HEK293 (cell line): ENCODE measurements at regions not wholly inside any gene's neighbourhood (a gene's known extent, or its start where the extent isn't known, plus 50 kb on each side); places are given as distances from the start of the nearest gene placed in this dataset.

Experiments
- CTCF ChIA-PET: fragments of 350-600 bp; formaldehyde crosslinking; extraction: SDS; loops from one replicate; lab custom pipeline; 2021; ENCODE audit warnings: antibody characterized with exemption; lab: Yijun Ruan, JAX
- POLR2A ChIA-PET: fragments of 300-600 bp; formaldehyde crosslinking; extraction: SDS; loops from one replicate; lab custom pipeline; 2020; ENCODE audit warnings: antibody characterized with exemption, inconsistent platforms; lab: Yijun Ruan, JAX
- H3K27ac ChIP-seq: fragments of 200-500 bp; sonication (Bioruptor generic); 2 replicates; pipeline ENCODE4 v1.5.1; 2014; ENCODE audit warnings: low read depth, low read length, control low read depth, inconsistent platforms; ENCODE audit errors: extremely low read depth
- H3K36me3 ChIP-seq, 2 experiments: fragments of 200-500 bp in 1 of 2; sonication (Bioruptor generic) in 1 of 2; 1 replicate in 1 of 2; 2 replicates in 1 of 2; pipeline ENCODE4 v1.5.1; 2014 to 2017; ENCODE audit warnings: inconsistent platforms in 2 of 2, low read length in 2 of 2; ENCODE audit not compliant: control insufficient read depth in 2 of 2, insufficient read depth in 1 of 2
- H3K4me1 ChIP-seq: fragments of 200-500 bp; sonication (Bioruptor generic); 2 replicates; pipeline ENCODE4 v1.5.1; 2014; ENCODE audit warnings: mild to moderate bottlenecking, low read length, inconsistent platforms; ENCODE audit not compliant: control insufficient read depth, insufficient read depth
- H3K4me3 ChIP-seq: 2 replicates; pipeline ENCODE4 v1.5.1; 2011; ENCODE audit warnings: low read depth, mild to moderate bottlenecking, control low read depth, low read length, moderate library complexity
- H3K9me3 ChIP-seq: fragments of 200-500 bp; sonication (Bioruptor generic); 2 replicates; pipeline ENCODE4 v1.5.1; 2014; ENCODE audit warnings: low read depth, low read length, inconsistent platforms; ENCODE audit not compliant: control insufficient read depth, insufficient read depth
- EGR2 ChIP-seq: fragments of 450-650 bp; formaldehyde crosslinking; IDR thresholded peaks from 2 replicates; pipeline ENCODE4 v1.5.1; 2016; ENCODE audit warnings: low read depth, missing biosample characterization, missing genetic modification characterization
- FEZF1 ChIP-seq: fragments of 450-650 bp; formaldehyde crosslinking; IDR thresholded peaks from 2 replicates; pipeline ENCODE4 v1.5.1; 2016; ENCODE audit warnings: missing biosample characterization, missing genetic modification characterization
- HOXC10 ChIP-seq: sonication (generic); formaldehyde crosslinking; IDR thresholded peaks from 2 replicates; pipeline ENCODE4 v1.8.1; 2023; ENCODE audit warnings: mild to moderate bottlenecking, missing genetic modification reagents
- KLF9 ChIP-seq: fragments of 450-650 bp; formaldehyde crosslinking; IDR thresholded peaks from 2 replicates; pipeline ENCODE4 v1.5.1; 2016; ENCODE audit warnings: missing biosample characterization, missing genetic modification characterization, low read depth
- PRDM1 ChIP-seq: fragments of 450-650 bp; formaldehyde crosslinking; IDR thresholded peaks from 2 replicates; pipeline ENCODE4; 2016; ENCODE audit warnings: missing biosample characterization, missing genetic modification characterization
- PRDM4 ChIP-seq: fragments of 450-650 bp; formaldehyde crosslinking; IDR thresholded peaks from 2 replicates; pipeline ENCODE4 v1.5.1; 2017; ENCODE audit warnings: missing biosample characterization, missing genetic modification characterization
- REPIN1 ChIP-seq: fragments of 450-650 bp; formaldehyde crosslinking; IDR thresholded peaks from 2 replicates; pipeline ENCODE4 v1.5.1; 2017; ENCODE audit warnings: missing biosample characterization, missing genetic modification characterization, low read depth
- YY2 ChIP-seq: fragments of 450-650 bp; formaldehyde crosslinking; IDR thresholded peaks from 2 replicates; pipeline ENCODE4 v1.5.1; 2016; ENCODE audit warnings: missing biosample characterization, missing genetic modification characterization
- ZBTB1 ChIP-seq: fragments of 450-650 bp; formaldehyde crosslinking; IDR thresholded peaks from 2 replicates; pipeline ENCODE4 v1.5.1; 2016; ENCODE audit warnings: missing biosample characterization, missing genetic modification characterization
- ZBTB44 ChIP-seq: fragments of 450-650 bp; IDR thresholded peaks from 2 replicates; pipeline ENCODE4 v1.5.1; 2018; ENCODE audit warnings: missing biosample characterization, mild to moderate bottlenecking, missing genetic modification characterization
- ZEB2 ChIP-seq: fragments of 450-650 bp; formaldehyde crosslinking; IDR thresholded peaks from 2 replicates; pipeline ENCODE4 v1.5.1; 2016; ENCODE audit warnings: missing biosample characterization, missing genetic modification characterization
- ZNF10 ChIP-seq: fragments of 450-650 bp; formaldehyde crosslinking; IDR thresholded peaks from 2 replicates; pipeline ENCODE4 v1.5.1; 2017; ENCODE audit warnings: missing biosample characterization, missing genetic modification characterization
- ZNF335 ChIP-seq: fragments of 450-650 bp; formaldehyde crosslinking; conservative IDR thresholded peaks from 2 replicates; pipeline ENCODE4 v1.5.1; 2016; ENCODE audit warnings: missing biosample characterization, missing genetic modification characterization
- ZNF391 ChIP-seq: fragments of 450-650 bp; formaldehyde crosslinking; IDR thresholded peaks from 2 replicates; pipeline ENCODE4 v1.5.1; 2016; ENCODE audit warnings: low read depth, missing biosample characterization, missing genetic modification characterization, borderline replicate concordance
- ZNF423 ChIP-seq: fragments of 450-650 bp; formaldehyde crosslinking; IDR thresholded peaks from 2 replicates; pipeline ENCODE4 v1.5.1; 2016; ENCODE audit warnings: missing biosample characterization, missing genetic modification characterization
- ZNF513 ChIP-seq: fragments of 450-650 bp; IDR thresholded peaks from 2 replicates; pipeline ENCODE4 v1.5.1; 2018; ENCODE audit warnings: missing biosample characterization, missing genetic modification characterization
- ZNF548 ChIP-seq: fragments of 450-650 bp; formaldehyde crosslinking; IDR thresholded peaks from 2 replicates; pipeline ENCODE4 v1.5.1; 2016; ENCODE audit warnings: missing biosample characterization, missing genetic modification characterization
- ZNF658 ChIP-seq: fragments of 450-650 bp; formaldehyde crosslinking; IDR thresholded peaks from 2 replicates; pipeline ENCODE4; 2016; ENCODE audit warnings: missing biosample characterization, missing genetic modification characterization
- ZNF776 ChIP-seq: fragments of 450-650 bp; formaldehyde crosslinking; IDR thresholded peaks from 2 replicates; pipeline ENCODE4 v1.5.0; 2017; ENCODE audit warnings: missing biosample characterization, missing genetic modification characterization, borderline replicate concordance
- ZXDB ChIP-seq: fragments of 450-650 bp; formaldehyde crosslinking; IDR thresholded peaks from 2 replicates; pipeline ENCODE4 v1.5.1; 2016; ENCODE audit warnings: missing biosample characterization, missing genetic modification characterization

- TF ChIP-seq KLF9 (tag by site-specific recombination) (no peak), PRDM1 (no peak), HOXC10 (CRISPR knock-in tag) (no peak), YY2 (tag by site-specific recombination) (no peak), EGR2 (tag by site-specific recombination) (peak; percentile 74; the same call in 1 of the 2 replicates), ZNF10 (tag by site-specific recombination) (no peak), ZNF335 (0 out of 2 replicates have a peak, but pooled peaks have one; percentile 21), ZXDB (tag by site-specific recombination) (peak; percentile 23; the same call in 1 of the 2 replicates), PRDM4 (tag by site-specific recombination) (peak; percentile 100)
These were observed 63.8 kb upstream of the BZW1 start (continued) for GRCh38 chr2:200747668-200748618.

- Histone ChIP-seq H3K4me1 (peaks cover 13% of the 10 kb centered on the region), H3K4me3 (no peak overlapping the region)
- CTCF ChIA-PET: interaction anchor here (0.6 to 1.9 kb wide), 3 partner anchors 13 to 54 kb away, joined by 3 to 10 read pairs (median 5); no protein-coding TSS in a partner anchor
- no peak for TF ChIP-seq ZBTB1
- no peak for TF ChIP-seq ZBTB44 (tag by site-specific recombination)
- TF ChIP-seq ZEB2: no peak
- no peak for TF ChIP-seq ZNF776 (tag by site-specific recombination)
- no peak for TF ChIP-seq ZNF513 (tag by site-specific recombination)
- TF ChIP-seq ZNF391 (tag by site-specific recombination): no peak
- TF ChIP-seq FEZF1: no peak
- TF ChIP-seq ZNF423 (tag by site-specific recombination): no peak
- no peak for TF ChIP-seq KLF9 (tag by site-specific recombination)
- TF ChIP-seq REPIN1 (tag by site-specific recombination): no peak
- no peak for TF ChIP-seq ZNF548 (tag by site-specific recombination)
- no peak for TF ChIP-seq ZNF658
- TF ChIP-seq, all 188 proteins: peak for 0
- no peaks in the 10 kb centered on the region for H3K36me3 ChIP-seq
- no peak overlapping the region for H3K27ac ChIP-seq
- no peaks in the 10 kb centered on the region for H3K9me3 ChIP-seq
- POLR2A ChIA-PET: interaction anchor here (1.0 to 1.3 kb wide), 2 partner anchors 17 to 115 kb away, joined by 3 to 4 read pairs; no protein-coding TSS in a partner anchor
These were observed 62.9 kb upstream of the BZW1 start for GRCh38 chr2:200748779-200749178.
